Hippocampal formation (tissue), 2 donors: ENCODE measurements at regions not wholly inside any gene's neighbourhood (a gene's known extent, or its start where the extent isn't known, plus 50 kb on each side); places are given as distances from the start of the nearest gene placed in this dataset.

ENCODE experiments used
- DNase-seq, 2 donors: peaks; one replicate each; lab custom pipeline; 2025; lab: John Stamatoyannopoulos, UW

DNA sequence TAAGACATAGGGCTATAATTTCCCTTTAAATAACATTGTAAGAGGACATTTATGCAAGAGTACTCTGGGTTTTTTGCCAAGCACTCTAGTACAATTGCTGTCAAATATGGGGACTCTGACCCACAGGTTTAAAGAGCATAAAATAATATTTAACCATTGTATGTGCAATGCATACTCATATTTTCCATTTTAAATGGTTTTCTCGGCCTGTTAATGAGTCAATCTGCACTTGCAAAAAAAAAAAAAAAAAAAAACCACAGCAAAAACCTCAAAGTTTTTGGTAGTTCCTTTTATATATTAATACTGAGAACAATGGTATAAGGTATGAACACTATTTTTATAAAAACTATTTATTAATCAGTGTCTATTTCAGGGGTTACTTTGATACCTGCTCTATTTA, 304.0 kb upstream of the CBLB start:
- no peak for DNase-seq

DNA sequence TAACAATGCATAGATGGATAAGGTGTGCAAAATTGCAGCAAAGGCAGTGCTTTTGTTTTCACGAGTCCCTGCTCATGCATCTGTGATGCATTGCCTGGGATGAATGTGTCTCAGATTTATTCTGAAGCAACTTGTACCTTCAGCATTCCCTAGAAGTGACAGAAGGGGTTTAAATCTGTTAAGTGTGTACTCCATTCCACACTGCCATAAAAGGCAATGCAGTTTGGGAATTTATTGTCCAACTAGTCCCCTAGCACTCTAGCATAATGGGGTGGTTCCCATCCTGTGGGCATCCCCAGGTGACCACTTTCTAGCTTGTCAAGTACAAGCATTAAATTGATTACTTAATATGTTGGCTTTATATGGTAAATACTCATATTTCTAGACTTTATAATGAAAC, 306.5 kb upstream of the CBLB start:
- DNase-seq = no peak

DNA sequence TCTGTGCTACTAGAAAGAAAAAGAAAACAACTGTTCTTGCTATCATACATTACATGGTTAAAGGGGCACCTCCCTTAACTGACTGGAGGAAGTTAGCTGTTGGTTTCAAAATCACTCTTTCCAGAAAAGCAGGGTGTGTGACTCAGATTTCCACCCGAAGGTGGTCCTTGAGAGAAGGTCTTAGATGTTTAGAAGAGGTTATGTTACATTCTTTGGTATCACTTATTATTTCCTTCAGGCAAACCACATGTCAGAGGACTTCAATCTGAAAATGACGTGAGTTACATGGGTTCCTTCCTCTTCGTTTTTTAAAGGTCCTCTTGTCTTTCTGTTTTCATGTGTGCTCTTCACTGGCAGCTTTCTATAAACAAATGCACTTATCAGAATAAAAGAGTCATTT, 307.9 kb upstream of the CBLB start:
- DNase-seq = no peak

DNA sequence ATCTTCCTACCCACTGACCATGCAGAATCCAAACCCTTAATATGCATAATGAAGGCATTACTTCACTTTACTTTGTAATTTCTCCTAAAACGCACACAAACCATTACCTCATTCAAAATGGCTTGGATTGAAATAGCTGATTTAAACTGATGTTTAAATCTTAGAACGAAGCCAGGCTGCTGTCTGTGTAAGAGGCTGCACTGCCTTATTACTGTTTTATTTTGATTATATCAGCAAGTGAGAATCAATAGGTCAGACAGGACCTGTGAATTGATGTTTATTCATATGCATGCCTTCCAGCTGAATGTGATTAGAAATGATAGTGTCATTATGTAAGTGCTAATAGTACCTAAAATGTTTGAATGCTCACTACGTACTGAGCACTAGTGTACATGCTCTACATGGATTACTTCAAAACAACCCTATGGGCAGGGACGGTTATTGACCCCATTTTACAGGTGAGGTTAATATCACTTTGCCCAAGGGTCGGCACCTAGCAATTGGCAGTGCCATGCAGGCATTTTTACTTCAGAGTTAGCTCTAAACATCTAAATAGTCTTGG, 314.2 kb upstream of the CBLB start:
- no peak for DNase-seq

DNA sequence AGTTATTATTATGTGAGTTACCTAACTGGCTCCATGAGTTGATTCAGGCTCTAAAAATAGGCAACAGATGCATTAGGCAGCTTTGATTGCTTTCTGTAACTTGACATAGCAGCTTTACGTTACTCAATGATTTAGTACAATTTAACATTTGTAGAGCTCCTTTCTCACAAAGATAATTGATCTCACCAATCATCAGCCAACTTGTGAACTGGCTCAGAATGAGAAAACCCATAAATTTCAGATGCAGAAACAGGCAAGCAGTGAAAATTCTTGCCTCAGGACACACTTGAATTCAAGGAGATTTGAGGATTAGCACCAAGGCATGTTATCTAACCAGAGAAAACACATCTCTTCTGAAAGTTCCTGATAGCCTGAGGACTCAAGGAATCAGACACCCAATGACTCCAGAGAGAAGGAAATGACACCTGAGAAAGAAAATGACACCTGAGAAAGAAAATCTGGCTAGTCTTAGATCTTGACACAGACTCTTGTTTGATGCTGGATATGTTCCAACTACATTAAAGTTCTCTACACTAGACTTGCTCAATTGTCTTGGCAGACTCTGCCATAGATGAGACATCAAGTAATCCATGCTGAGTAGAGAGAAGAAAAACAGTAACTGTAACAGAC, 315.1 kb upstream of the CBLB start:
- no peak for DNase-seq

DNA sequence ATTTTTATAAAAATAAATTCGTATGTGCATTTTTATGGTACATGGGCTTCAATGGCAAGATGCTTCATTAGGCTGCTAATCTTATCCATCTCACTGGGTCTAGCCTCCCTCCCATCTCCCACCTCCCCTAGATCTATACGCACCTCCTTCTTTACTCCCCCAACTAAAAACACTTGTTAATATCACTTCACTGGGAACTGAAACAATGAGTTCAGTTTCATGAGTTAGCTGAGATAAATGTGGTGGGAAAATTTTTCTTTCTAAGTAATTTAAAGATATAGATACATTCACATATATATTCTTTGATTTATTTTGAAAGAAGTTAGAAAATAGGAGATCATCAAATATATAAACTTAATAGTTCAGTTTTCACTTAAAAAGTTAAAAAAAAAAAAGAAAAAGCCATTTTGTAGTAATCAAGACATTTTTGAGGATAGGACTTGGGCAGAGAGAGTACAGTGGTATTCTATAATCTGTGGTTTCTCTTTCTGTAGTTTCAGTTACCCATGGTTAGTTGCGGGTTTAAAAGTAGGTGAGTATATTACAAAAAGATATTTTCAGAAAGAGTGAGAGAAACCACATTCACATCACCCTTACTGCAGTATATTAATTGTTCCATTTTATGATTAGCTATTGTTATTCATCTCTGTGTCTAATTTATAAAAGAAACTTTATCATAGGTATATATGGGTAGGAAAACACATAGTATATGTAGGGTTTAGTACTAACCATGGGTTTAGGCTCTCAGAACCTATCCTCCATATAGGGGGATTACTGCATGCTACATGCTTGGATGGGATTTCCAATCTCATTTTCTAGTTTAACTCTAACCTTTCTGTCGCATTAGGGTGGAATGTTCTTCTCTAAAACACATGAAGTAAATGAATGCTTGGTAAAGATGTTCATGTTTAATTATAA, 316.0 kb upstream of the CBLB start:
- no peak for DNase-seq

DNA sequence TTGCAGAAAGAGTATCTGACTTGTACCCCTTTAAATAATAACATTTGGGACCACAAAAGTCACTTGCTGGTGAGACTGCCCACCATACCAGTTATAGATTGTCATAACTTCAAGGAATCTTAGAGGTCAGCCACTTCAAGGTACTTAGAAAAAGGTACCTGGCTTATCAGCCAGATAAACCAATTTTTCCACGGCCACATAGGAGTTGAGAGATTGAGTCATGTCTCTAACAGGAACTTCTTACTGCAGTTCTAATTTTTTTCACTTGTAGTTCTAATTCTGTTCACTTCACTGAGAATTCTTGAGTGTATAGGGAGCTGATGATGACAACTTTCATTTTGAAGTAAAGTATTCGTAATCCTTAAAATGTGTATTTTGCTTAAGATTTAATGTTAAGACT, 317.1 kb upstream of the CBLB start:
- DNase-seq = no peak

DNA sequence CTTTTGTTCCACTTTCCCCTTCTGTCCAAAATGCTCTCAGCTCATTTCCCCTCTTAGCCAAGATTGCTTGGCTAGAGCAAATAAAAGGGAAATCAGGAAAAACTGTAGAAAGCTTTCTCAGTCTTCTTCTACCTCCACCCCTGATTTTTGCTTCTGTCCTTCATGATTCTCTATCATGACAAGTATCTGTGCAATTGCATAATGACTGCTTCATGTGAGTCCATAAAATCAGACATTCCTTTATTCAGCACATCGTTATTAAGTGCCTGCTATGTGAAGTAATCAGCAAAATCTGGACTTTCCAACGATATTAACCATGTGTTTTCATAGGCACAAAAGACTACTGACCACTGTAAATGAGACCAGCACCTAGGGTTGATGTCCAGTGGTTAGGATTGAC, 321.5 kb upstream of the CBLB start:
- no peak for DNase-seq

DNA sequence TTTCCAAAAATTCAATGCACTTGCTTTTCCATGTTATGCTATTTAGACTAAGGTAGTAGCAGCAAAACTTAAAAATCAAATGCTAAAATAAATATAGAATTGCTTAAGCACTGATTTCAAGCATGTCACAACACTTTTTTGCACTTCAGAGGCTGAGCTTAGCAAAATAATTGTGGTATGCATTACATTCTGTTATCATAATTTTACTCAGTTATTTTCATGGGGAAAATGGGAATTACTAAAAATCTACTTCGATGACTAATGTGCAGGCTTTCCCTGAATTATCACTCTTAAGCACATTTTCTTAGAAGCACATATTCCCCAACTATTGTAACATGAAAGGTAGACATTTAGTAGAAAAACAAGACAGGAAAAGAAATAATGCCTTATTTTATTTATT, 322.4 kb upstream of the CBLB start:
- DNase-seq = no peak

DNA sequence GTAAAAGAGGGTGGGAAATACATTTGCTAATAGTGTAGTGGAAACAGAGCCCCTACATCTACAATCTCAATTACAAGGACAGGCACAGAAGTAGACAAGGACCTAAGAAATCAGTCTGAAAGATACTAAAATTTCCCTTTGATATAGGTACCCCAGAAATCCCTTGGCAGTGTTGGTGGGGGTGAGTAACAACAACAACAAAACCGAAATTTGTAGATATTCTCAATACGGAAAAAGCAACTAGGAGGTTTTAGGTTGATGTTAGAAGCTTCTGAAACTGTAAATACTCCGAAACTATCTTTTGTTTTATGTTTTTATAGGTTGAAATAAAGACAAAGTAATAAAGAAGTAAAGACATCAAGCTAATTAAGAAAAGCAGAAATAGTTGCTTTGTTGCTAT, 323.1 kb upstream of the CBLB start:
- DNase-seq = no peak

DNA sequence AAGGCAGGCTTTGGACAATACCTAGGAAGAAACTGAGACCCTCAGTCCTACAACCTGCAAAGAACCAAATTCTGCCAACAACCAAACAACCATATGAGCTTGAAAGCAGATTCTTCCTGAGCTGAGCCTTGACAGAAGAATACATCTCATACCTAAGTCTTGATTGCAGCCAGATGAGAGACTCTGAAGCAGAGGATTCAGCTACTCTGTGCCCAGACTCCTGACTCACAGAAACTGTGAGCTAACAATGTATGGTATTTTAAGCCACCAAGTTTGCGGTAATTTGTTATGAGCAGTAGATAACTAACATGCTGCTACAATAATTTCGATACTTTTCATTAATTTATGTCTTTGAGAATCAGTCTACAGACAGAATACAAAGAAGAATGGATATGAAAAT, 325.1 kb upstream of the CBLB start:
- no peak for DNase-seq

DNA sequence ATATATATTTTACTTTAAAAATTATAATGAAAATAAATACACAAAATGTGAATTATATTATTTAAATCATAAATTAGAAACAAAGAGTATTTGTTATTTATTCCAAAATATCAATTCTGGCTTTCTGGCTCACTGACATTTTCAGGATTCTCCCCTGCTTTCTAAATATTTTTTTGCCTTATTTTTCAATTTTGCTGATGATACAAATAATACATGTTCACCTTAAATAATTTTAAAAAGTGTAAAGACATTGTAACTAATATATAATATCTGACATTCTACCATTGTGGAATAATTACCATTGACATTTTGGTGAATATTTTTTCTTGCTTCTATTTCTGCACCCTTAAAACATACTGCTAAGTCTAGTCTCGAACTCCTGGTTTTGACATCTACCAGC, 325.9 kb upstream of the CBLB start:
- no peak for DNase-seq

DNA sequence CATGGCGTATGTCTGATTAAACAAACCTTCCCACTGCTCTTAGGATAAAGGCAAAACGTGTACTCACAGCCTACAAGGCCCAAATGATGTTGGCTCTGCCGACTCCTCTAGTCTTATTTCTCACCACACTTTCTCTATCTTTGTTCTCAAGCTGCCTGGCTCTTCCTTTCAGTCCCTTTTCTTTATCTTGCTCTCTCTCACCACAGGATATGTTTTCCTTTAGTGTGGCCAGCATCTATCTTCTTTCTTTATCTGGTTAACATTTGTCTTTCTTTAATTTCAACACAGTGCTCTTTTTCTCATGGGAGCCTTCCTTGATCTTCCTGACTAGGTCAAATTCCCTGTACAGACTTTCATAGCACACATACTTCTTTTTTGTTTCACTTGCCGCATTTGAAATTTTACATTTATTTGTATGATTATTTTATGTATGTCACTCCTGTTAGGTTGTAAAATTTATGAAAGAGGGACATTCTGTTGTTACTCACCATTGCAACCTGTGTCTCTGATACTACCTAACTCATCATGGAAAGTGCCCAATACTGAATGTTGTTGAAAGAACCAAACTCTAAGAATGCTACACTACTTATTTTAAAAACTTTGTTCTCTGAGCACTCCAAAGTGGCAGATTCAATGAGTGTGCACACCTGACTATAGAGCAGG, 328.9 kb upstream of the CBLB start:
- no peak for DNase-seq

DNA sequence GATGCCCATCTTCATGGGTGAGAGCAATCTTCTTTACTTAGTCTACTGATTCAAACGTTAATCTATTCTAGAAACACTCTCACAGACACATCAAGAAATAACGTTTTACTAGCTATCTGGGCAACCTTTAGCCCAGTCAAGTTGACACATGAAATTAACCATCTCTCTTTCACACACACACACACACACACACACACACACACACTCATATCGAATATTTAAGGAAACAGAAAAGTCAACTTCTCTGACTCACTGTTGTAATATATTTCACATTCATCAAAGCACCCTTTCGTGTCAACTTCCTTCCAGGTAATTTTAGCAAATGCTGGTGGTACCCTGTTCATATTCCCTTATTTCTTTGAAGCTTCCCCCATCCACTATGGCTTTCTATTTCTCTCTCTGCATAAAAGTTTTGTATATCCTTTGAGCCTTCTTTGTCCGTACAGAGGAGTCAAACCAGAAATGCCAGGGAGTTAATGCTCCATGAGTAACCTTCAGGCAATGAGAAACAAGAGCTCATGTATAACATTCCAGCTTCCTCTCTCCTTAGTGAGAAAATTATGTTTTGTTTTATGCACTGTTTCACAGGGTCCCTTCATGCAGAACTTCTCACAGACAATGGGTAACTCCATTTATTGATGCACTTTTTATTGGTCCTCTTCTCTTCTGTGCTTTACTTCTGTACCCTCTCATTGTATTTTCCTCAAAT, 335.5 kb upstream of the CBLB start:
- DNase-seq = no peak

DNA sequence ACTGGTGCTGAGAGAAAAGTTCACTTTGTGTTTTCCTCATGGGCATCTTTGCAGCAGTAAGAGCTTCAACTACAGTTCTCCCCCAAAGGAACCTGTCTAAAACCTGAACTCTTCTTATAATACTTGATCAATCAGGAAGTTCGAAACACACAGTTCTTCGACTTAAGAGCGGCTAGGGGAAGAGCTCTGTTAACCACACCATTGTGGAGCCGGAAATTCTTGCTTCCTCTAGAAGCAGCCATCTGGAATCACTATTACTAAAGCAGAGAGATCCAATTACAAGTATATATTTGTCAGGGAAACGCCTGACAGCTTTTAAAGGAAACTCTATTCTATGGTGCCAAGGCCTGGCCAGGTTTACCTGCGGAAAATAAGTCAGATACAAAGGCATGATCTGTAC, 337.3 kb upstream of the CBLB start:
- DNase-seq = no peak

DNA sequence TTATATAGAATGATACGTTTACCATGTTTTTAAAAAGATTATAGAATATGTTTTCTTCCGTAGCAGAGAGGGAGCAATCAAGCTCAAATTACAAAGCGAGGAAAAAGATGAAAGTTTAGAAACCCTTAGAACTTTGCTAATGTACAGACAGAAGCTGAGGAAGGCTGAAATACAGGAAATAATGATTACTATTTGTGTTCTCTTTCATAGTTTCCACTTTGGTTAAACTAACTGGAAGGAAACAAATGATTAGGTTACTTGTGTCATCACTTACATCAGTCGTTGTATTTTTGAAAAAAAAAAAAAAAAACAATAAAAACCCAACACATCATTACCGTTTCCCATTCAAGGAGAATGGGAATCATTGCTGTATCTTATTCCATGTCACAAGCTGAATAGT, 337.8 kb upstream of the CBLB start:
- DNase-seq = no peak

DNA sequence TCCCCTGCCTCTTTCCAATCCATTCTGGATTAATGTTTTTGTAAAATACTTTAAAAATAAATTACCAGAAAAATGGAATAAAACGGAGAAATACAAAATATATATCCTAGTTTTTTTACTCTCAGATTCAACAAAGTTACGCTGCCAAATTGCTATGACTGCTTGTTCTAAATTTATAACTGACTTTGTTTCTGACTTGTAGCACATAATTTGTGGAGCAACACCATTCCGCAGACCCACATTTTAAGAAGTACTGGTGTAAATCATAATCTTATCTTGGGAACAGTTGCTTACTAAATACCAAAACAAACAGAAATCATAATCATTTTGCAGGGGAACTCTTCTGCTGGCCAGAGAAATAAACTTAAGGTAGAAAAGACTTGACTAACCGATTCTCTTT, 339.4 kb upstream of the CBLB start:
- DNase-seq = no peak

DNA sequence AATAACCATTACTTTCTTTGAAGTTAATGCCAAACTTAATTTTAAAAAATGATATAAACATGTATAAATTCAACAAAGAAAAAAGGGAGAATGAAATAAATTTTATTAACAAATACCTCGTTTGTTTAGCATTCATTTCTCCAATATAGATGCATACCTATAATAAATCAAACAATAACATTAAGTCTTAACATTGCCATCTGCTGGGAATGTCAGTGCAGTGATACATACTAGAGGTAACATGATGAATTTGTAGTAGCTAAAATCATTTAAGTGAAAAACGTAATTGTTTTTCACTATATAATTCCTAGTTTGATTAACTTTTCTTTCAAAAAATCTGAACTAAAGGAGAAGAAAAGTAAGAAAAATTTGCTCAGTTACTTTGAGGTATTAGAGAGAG, 340.2 kb upstream of the CBLB start:
- no peak for DNase-seq

DNA sequence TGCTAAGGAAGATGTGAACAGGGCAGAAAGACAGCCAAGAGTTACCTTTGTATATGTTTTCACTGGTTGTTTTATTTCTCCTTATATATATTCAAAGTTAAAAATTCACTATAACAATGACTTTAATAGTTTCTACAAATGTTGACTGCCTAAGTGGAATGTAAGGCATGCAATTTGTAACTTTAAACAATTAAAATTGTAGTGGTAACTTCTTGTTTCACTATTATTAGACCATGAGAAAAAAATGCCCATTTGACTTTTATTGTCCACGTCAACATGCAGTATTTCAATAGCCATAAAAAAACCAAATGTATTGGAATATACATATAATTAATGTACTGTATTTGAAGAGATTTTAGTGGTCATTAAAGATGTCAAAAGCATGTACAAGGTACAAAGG, 340.7 kb upstream of the CBLB start:
- DNase-seq = no peak

DNA sequence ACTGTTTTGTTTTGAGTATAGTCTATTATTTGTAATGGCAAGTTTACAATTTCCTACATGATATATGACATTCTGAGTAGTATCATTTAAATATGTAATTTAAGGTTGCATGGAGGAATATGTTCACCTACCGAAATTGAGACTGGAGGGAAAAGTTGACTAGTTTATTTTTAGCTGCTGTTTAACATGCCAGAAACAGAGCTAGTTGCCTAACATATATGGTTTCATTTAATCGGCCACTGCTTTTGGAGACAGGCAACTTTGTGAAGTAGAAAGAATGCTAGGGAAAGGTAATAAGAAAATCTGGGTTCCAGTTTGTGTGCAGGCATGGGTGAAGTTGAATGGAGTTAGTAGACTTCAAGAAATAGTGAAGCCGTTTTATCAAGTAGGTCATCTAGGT, 342.1 kb upstream of the CBLB start:
- DNase-seq = no peak

DNA sequence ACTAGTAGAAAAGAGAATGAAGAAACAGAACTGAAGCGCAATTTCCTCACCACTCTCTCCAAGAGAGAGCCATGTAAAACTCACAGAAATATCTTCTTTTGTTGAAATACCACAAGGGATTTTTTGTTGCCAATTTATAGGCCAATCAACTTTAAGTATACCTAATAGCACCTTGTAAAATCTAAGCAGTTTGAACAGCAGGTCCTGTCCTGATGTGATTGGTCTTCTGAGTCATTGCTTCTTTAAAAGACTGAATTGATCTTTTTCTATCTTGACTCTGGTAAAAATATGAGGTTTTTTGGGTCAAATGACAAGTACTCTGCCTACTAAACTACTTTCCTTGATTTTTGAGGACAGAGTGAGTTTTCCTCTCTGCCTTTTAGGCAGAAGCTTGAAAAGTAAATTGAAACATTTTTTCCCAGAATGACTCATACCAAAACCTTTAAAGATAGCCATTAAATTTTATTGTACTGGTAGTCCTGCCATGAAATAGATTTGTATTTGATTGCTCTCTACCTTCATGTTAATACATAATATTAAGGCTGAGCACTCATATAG, 343.9 kb upstream of the CBLB start:
- no peak for DNase-seq

DNA sequence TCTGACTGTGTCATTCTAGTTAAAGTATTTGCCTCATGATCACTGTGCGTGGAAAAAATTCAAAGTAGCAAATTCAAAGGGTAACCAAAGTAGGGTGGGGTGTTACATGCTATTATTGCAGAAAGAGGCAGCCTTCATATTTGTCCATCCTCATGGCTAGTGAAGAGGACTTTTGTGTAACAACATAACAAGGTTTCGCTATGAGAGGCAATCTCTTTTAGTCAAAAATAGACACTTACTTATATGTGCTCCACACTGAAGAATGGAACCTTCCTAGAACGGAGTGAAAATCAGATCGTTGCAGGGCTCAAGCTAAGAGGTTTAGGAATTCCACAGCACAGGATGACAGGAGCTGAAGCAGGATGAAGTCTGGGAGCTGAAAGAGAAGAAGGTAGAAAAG, 345.1 kb upstream of the CBLB start:
- no peak for DNase-seq
